NAMALWA (cell line): ENCODE measurements at regions not wholly inside any gene's neighbourhood (a gene's known extent, or its start where the extent isn't known, plus 50 kb on each side); places are given as distances from the start of the nearest gene placed in this dataset.
"Not testable (repeated sequence)": the region's sequence is repeated elsewhere in the genome, so short reads cannot be mapped to it uniquely, and the experiment has no call there.

ENCODE experiments used
- DNase-seq: peaks from one replicate; pipeline ENCODE4 v3.0.0-alpha.2; 2015; ENCODE audit warnings: low spot score

DNA sequence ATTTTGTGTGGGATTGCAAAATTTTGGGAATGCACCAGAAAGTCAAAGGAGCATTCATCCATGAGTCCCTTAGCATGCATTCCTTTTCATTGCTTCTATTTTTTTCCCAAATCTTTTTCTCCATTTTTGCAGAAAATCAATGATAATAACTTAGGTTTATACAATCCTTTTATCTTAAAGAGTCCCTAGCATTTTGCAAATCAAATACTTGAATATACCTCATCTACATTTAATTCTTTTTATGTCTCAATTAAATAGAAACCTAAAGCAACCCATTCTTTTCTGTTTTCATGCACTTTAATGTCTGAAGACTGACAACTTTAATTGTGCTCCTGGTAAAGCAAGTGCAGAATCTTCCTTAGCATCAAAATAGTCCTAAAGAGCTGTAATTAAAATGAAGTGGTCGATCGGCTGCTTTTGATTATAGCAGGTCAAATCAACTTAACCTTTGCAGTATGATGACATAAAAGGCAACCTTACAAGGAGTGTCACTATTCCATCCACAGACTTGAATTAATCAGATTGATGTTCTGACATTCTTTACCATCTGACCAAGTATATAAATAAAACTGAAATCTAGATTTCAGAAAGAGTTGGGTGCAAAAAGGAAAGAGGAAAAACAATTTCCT lies 168.4 kb downstream of the ALG10B start:
- no peak for DNase-seq

DNA sequence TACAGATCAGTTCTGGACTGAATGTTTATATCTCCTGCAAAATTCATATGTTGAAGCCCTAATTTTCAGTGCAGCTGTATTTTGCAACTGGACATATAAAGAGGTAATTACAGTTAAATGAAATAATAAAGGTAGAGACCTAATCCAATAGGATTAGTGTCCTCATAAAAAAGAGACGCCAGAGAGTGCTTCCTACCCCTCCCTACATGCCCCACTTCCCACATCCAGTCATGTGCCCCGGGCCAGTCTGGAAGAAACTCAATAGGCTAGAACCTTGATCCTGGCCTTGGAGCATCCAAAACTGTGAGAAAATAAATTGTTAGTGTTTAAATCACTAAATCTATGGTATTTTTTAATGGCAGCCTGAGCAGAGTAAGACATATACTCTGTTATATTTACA lies 172.3 kb downstream of the ALG10B start:
- no peak for DNase-seq

DNA sequence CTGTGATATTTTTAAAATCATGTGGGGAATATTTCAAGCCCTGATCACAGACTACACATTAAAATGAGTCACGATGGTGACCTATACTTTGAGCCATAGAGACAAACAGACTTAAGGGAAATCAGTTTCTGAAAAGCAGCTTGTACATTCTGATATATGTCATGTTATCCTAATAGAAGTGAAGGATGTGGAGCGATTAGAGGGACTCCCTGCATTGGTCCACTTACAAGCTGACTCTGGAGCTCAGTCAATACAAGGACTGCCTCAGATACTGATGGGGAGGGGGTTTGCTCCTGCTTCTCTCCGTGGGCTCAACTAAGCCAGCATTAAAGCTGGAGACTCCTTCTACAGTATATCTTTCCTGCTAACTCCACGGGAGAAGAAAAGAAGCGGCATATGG lies 173.5 kb downstream of the ALG10B start:
- DNase-seq: no peak

DNA sequence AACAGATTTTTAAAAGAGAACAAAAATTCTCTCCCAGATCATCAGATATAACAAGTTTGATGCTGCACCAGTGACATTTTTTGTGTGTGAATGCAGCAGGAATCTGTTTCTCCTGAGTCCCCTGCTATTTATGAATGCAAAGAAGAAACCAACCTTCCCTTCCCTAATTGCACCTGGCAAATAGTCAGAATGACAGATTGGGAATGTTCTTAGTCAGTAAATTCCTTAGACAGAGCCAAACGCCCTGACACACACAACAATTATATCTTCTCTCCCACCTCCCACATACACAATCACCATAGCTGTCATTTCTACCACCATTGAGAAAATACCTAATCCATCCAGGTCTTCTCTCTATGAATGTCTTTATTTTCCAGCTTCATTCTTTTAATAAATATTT lies 174.4 kb downstream of the ALG10B start:
- no peak for DNase-seq

DNA sequence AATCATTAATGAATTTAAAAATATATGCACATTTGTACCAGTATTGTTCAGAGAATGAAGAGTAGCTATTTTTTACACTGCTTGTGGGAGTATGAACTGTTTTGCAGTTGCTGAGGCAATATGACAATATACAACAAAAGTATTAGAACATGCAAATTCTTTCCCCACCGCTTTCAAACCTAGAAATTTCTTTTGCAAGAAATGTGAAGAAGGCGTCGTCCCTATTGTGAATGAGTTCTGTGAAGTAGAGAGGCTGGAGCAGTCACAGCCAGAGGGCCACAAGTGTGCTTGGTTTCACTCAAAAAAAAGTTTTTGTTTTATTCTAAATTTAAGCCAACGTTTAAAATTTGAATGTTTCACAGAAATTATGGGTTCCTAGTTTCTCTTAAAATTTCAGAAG lies 184.9 kb downstream of the ALG10B start:
- no peak for DNase-seq

DNA sequence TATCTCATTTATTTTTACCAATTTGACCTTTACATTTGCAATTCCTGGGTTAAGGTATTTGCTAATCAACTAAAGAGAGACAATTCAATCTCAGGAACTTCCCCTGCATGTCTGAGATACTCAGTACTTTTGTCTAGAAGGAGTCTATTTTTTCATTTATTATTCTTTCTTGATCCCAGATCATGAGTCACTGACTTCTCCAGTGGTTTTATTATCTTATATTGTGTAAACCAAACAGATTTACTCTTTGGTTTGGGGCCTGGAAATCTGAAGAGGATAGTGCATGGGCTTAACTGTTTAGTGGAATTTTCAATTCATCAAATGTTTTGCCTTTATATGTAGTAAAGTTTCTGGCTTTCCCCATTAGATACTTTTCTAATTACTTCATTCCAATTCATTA lies 185.4 kb downstream of the ALG10B start:
- DNase-seq: no peak

DNA sequence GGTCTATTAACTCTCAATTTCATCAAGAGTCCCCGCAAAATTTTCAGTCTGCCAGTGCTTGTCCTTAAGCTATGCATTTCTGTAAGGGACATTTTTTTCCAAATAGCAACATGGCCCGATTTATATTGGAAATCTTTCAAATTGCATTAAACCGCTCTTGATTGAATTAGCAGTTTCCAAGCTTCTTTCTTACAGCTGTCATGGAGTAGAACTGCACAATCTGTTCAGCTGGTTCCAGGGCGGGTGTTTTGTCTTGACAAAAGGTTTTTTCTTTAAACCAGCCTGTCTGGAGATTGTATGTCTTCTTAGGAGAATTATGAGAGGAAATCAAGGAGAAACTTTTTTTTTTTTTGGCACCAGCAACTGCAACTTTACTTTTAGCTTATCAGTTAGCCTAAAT lies 185.8 kb downstream of the ALG10B start:
- DNase-seq: no peak

DNA sequence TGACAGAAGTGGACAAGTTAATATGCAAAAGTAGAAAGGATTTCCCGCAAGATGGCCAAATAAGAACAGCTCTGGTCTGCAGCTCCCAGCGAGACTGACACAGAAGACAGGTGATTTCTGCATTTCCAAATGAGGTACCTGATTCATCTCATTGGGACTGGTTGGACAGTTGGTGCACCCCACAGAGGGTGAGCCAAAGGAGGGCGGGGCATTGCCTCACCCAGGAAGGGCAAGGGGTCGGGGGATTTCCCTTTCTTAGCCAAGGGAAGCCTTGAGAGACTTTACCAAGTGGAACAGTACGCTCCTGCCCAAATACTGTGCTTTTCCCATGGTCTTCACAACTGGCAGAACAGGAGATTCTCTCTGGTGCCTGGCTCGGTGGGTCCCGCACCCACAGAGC lies 191.3 kb downstream of the ALG10B start:
- DNase-seq: no peak

DNA sequence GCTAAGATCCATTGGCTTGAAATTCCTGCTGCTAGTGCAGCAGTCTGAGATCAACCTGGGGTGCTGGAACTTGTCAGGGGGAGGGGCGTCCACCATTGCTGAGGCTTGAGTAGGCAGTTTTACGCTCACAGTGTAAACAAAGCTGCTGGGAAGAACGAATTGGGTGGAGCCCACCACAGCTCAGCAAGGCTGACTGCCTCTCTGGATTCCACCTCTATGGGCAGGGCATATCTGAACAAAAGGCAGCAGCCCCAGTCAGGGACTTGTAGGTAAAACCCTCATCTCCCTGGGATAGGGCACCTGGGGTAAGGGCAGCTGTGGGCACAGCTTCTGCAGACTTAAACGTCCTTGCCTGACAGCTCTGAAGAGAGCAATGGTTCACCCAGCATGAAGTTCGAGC lies 191.7 kb downstream of the ALG10B start:
- no peak for DNase-seq

DNA sequence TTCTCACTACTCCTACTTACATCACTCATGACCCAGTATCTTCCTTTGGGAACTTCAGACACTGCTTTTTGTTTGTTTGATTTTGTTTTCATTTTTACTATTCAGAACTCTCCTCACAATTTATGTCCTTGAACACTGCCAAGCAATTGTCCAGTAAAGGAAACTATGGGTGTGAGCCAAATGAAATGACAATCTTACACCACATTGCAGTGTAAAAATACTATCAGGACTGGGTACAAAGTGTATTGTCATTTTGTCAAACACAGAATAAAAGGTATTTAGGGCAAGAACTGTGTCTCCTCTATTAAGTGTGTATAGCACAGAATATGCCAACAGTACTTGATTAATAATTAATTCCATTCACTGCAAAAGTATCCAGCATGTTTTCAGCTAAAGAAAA lies 199.3 kb downstream of the ALG10B start:
- no peak for DNase-seq

DNA sequence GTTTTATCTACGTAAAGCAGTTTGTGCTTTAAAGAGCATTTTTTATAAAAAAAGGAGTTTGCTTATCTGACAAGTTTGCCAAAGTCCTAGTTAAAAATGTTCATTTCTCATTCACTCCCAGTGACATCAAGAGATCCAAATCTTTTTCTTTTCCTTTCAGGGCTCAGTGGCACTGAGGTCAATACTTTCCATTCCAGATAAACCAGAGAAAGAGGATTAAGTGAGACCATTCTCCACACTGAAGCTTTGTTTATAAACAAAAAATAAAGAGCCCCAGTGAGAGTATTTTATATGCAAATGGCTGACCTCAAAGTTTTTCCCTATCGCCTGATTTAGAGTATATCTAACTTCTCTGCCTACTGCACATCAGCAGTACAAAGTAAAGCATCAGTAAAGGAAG lies 199.8 kb downstream of the ALG10B start:
- no peak for DNase-seq

DNA sequence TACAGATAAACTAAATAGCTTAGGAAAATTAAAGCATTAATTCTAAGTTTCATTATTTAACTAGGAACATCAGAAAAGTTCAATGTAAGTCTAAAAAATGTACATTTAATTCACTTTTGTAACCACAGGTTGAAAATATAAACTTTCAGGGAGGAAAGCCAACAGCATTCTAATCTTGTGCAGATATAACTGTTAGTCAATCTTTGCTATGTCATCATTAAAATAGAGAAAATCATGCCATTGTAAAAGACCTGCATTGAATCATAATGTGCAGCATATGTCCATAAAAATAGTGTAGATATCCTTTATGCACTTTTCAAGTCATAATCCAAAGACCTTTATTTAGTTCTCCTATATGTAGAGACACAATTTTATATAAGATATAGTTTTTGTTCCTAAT lies 207.3 kb downstream of the ALG10B start:
- no peak for DNase-seq

DNA sequence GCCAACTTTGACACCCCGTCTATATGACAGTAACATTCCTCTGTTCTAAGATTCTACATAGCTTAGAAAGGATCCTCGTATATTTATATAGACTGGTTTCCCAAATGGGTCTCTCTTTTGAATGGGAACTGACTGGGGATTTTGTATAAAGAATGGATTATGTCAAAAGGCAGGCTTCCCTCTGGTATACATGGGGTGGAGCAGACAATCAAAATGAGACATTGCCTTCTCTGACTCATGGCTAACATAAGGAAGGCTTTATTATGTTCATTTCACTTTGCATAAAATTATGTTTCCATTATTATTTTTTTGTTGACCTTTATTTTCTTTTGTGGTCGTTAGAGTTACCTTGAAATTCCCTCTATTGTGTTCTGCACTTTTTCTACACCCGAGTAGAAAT lies 211.1 kb downstream of the ALG10B start:
- DNase-seq: no peak

DNA sequence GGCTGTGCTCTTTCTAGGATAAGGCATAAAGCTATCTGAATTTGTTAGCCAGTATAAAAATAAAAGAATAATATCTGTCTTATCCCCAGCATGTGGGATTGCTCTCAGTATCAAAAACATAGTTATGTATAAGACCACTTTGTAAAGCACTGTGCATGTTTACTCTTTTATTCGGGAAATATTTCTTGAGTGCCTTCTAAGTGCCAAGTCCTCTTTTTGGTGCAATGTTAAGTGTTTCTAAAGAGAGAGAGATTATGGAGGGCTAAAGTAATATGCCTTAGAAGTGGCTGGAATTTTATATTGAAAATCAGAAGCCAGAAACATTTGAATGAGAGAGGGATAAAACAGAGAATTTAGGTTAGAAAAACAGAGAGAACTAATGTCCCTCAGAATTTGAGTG lies 212.0 kb downstream of the ALG10B start:
- DNase-seq: no peak

DNA sequence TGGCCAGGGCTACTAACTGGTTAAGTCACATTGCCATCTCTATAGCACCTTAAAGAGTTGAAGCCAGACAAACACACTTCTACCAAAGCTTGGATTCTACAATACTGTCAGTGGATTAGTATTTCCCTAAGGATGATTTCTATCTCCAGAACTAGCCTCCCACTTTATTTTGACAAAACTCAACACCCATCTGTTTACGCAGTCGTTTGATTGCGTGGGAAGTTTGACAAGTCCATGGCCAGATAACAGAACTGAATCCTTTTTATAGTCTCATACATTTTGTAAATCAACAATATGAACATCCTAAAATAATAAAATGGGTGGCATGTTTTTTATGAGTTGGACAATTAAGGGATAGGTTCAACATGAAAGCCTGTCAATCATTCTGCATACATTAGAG lies 212.7 kb downstream of the ALG10B start:
- not testable (repeated sequence) for DNase-seq

DNA sequence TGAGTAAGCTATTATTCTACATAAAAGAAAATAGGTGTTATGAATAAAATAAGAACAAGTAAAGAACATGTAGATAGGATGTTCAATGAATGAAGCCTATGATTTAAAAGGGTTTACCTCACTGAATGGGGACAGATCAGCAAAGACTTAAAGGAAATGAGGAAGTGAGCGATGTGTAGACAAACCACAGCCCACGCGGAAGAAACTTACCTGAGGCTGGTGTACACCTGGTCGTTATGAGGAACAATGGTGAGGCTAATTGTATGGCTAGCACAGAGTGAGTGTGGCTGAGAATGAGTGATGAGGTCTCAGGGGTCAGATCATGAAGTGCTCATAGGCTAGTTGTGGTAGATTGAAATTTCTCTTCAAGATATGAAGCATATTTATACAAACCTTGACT lies 221.7 kb downstream of the ALG10B start:
- no peak for DNase-seq

DNA sequence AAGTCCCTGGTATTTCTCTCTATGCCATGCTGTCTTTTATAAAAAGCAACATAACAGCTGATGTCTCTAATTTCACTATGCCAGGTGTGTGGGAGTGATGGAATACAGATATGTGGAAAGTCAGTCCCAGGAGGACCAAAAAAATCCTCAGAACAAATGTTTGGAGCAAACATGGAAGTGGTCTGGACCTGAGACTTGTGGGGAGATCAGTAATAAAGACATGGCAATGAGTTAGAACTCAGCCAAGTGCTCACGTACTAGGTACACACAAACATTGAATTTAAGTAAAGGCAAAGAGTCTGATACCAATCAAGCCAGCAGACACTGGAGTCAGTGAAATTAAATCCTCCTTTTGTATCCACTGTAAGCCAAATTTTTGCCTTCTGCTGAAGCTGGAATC lies 223.6 kb downstream of the ALG10B start:
- no peak for DNase-seq

DNA sequence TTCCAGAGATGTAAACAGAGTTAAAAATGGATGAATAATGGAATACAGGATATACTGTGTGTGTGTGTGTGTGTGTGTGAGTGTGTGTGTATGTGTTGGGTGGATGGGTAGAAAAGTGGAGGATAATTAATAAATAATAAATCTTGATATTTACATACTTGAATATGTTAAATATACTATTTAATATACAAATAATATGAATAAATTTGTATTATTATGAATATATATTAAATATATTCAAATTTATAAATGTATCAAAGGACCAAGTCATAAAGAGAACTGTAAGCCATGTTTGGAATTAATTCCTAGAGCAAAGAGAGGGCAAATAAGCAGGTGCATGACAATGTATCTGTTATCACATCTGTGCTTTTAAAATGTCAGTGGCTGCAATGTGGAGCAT lies 225.3 kb downstream of the ALG10B start:
- DNase-seq: no peak

DNA sequence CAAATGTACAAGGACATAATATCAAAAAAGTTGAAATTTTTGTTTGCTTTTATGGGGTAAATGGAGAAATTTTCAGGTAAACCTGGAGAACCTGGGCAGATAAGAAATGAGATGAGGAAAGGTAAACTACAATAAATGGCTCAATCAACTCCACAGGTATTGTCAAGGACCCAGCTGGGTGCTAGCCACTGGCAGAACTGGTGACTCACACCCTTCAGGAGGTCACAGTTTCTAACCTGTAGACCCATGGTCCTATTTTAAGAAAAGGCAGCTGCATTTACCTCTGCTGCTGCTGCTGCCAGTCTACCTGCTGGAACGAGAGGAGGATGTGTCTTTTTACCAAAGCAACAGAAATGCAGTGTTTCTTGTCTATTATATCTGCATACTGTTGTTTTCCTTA lies 226.6 kb downstream of the ALG10B start:
- no peak for DNase-seq

DNA sequence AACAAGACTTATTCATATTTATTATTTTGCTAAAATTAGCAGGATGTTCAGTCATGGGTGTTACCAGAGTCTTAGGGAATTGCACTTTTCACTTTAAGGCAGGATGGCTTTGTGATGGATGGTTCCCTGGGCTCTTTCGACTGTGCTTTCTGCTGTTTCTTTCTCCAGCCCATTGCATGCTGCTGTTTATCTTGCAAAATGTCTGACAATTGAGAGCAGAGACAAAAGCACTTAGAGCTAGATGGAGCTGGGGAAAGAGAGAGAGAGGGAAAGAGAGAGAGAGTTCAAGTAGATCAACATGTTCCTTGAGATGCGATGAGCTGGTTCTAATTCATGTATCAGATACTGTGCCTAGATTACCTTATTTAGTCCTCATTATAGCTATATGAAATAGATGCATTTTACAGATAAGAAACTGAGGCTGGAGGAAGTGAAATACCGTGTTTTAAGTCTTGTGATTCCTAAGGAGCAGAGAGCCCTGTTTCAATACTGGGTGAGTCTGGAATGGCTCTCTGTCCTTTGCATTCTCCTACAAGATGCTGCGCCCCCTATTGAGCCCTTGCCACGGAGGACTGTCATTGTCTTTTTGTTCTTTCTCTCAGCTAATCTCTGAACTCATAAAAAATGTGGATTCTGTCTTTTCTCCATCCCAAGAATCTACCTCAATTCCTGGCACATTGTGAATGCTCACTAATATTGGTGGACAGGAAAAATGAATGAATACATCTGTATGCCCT lies 227.9 kb downstream of the ALG10B start:
- no peak for DNase-seq

DNA sequence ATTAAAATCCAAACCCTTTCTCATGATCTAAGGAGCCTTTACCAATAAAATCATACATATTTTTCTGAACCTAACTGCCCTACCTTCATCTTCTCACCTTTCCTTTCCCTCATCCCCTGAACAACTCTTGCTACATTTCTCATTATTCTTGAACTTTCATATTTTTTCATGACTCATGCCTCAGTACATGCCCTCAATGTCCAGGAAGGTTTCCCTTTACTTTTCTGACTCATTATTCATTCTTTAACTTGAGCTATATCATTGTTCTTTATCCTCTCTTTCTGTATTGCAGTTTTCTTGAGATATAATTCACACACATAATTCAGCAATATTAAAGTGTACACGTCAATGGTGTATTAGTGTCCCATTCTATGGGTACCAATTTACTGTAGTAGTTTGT lies 231.0 kb downstream of the ALG10B start:
- no peak for DNase-seq

DNA sequence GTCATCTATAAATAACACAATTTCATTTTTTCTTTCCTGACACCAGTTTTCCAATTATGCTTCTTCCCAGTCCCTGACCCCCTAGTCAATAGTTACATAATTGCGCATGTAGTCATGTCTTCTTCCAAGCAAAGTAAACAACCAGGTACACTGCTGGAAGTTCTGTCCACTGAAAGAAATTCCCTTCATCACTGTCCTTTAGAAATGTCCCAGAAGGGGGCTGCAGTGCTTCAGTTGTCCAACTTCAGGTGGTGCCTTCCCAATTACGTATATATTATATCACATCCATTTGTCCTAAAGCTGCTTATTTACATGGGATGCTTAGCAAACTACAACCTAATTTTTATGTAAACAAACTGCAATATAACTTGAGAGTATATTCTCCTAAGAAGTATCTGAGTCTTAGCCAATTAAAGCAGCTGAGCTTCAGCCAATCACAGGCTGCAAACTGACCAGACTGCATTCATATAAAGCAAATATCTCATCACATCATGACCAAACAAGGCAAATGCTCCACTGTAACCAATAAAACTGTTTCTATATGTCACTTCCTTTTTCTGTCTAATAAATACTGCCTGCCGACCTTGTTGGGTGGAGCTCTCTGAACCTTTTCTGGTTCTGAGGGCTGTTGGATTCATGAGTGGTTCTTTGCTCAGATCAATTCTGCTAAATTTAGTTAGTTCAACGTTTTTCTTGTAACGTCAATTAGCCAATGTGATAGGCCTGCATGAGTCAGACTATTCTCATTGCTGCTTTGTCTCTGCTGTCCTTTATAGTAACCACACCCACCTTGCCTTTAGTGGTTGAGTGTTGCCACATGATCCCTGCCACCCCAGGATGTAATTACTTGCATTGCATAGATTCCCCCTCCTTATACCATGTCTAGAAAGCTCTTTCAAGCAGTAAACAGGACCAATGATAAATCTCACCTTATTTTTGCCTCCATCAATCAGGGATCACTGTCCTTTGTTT lies 239.3 kb downstream of the ALG10B start:
- no peak for DNase-seq

DNA sequence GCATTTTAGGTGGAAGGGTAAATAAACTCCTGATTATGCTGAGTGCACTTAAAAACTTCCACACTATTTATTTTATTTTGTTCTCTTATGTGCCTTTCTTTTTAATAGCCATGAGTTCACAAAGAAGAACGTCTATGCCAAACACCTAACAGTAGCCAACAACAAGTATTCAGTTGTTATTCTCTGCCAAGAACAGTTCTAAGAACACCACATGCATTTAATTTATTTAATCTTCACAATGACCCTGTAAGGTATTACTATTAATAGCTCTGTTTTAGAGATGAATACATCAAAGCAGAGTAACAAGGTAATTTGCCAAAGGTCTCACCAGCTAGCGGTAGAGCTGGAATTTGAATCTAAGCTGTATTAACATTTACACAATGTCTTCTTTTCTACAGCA lies 240.1 kb downstream of the ALG10B start:
- no peak for DNase-seq
